ENCODE measurements at regions not wholly inside any gene's neighbourhood (a gene's known extent, or its start where the extent isn't known, plus 50 kb on each side); places are given as distances from the start of the nearest gene placed in this dataset.

- no peak for DNase-seq
These were observed 514.2 kb downstream of the VRK1 start for GRCh38 chr14:97311411-97311810.

- DNase-seq: no peak
These were observed 515.7 kb downstream of the VRK1 start for GRCh38 chr14:97312910-97313309.

- DNase-seq: no peak
These were observed 518.6 kb downstream of the VRK1 start for GRCh38 chr14:97315790-97316189.

- no peak for DNase-seq
These were observed 521.2 kb downstream of the VRK1 start for GRCh38 chr14:97318380-97318779.

- no peak for DNase-seq
These were observed 522.5 kb downstream of the VRK1 start for GRCh38 chr14:97319691-97320090.

GRCh38 chr14:97328743-97329142 is 531.6 kb downstream of the VRK1 start:
- DNase-seq: no peak

- DNase-seq: no peak
These were observed 532.5 kb downstream of the VRK1 start for GRCh38 chr14:97329701-97330100.

GRCh38 chr14:97331058-97331457 is 533.9 kb downstream of the VRK1 start:
- no peak for DNase-seq

- no peak for DNase-seq
These were observed 534.3 kb downstream of the VRK1 start for GRCh38 chr14:97331526-97331925.

GRCh38 chr14:97336179-97336578 is 539.0 kb downstream of the VRK1 start:
- no peak for DNase-seq

GRCh38 chr14:97336816-97337215 is 539.6 kb downstream of the VRK1 start:
- no peak for DNase-seq

GRCh38 chr14:97337267-97337666 is 540.1 kb downstream of the VRK1 start:
- DNase-seq: no peak

- DNase-seq: no peak
These were observed 540.5 kb downstream of the VRK1 start for GRCh38 chr14:97337670-97338069.

GRCh38 chr14:97344666-97345065 is 547.5 kb downstream of the VRK1 start:
- no peak for DNase-seq

- DNase-seq: no peak
These were observed 549.5 kb downstream of the VRK1 start for GRCh38 chr14:97346675-97347074.

GRCh38 chr14:97349463-97349862 is 552.3 kb downstream of the VRK1 start:
- DNase-seq: no peak

GRCh38 chr14:97349946-97350345 is 552.8 kb downstream of the VRK1 start:
- no peak for DNase-seq

GRCh38 chr14:97350415-97350814 is 553.2 kb downstream of the VRK1 start:
- DNase-seq: no peak

- DNase-seq: no peak
These were observed 553.9 kb downstream of the VRK1 start for GRCh38 chr14:97350894-97351731.

GRCh38 chr14:97353102-97353501 is 555.9 kb downstream of the VRK1 start:
- no peak for DNase-seq

- DNase-seq: no peak
These were observed 557.0 kb downstream of the VRK1 start for GRCh38 chr14:97354119-97354722.

- DNase-seq: no peak
These were observed 562.2 kb downstream of the VRK1 start for GRCh38 chr14:97359341-97359740.

GRCh38 chr14:97361181-97361580 is 564.0 kb downstream of the VRK1 start:
- no peak for DNase-seq

- DNase-seq: no peak
These were observed 564.8 kb downstream of the VRK1 start for GRCh38 chr14:97361958-97362357.

GRCh38 chr14:97366400-97366799 is 569.2 kb downstream of the VRK1 start:
- no peak for DNase-seq
